Left lung (tissue), 4 donors: ENCODE measurements at regions not wholly inside any gene's neighbourhood (a gene's known extent, or its start where the extent isn't known, plus 50 kb on each side); places are given as distances from the start of the nearest gene placed in this dataset.

Source experiments
- ATAC-seq: fragments of 200-7000 bp; cut with Tn5 transposase; one replicate; pipeline ENCODE4 v1.9.1; 2020; ENCODE audit warnings: moderate library complexity
- DNase-seq, 4 donors: peaks; one replicate each; pipeline ENCODE4 v3.0.0-alpha.2; 2013 to 2020
- H3K27ac ChIP-seq, 2 donors: fragments of 200-600 bp; sonication (generic) in 1 of 2; one replicate each; pipeline versions ENCODE4 v1.5.0 to v1.8.0; 2020 to 2021
- H3K27me3 ChIP-seq, 2 donors: fragments of 200-600 bp; sonication (generic) in 1 of 2; one replicate each; pipeline versions ENCODE4 v1.5.0 to v1.8.0; 2020 to 2021
- H3K36me3 ChIP-seq, 2 donors: fragments of 200-600 bp; sonication (generic) in 1 of 2; one replicate each; pipeline versions ENCODE4 v1.5.0 to v1.8.0; 2020 to 2021
- H3K4me1 ChIP-seq, 2 donors: fragments of 200-600 bp; one replicate each; pipeline ENCODE4 v1.8.0; 2021
- H3K4me3 ChIP-seq, 2 donors: fragments of 200-600 bp; sonication (generic) in 1 of 2; one replicate each; pipeline versions ENCODE4 v1.5.0 to v1.8.0; 2020 to 2021; ENCODE audit warnings: mild to moderate bottlenecking in 1 of 2
- H3K9me3 ChIP-seq, 2 donors: fragments of 200-600 bp; sonication (generic) in 1 of 2; one replicate each; pipeline versions ENCODE4 v1.5.0 to v1.8.0; 2020 to 2021
- CTCF ChIP-seq, 2 donors: fragments of 200-600 bp; sonication (generic) in 1 of 2; IDR thresholded peaks; one replicate each; pipeline versions ENCODE4 v1.5.0 to v1.8.0; 2021; ENCODE audit warnings: antibody characterized with exemption in 2 of 2
- intact Hi-C, 2 donors: fragments of 100-400 bp; cut with DNase I; formaldehyde crosslinking; loops; one replicate each; pipeline versions ENCODE4 v1.11.2 to v1.14.2; 2022
- donor health status: DM: no; HTN: yes; CAD: no.
- donor health status: DM: no; HTN: no; CAD: no.

- intact Hi-C loops, result no loop called here
- H3K27me3 ChIP-seq, result no peaks in the 10 kb centered on the region
- H3K9me3 ChIP-seq, result no peaks in the 10 kb centered on the region
- DNase-seq (no peak), ATAC-seq (no peak)
- no peak overlapping the region for H3K27ac ChIP-seq
- TF ChIP-seq CTCF (IDR thresholded peaks at IDR 0.05), result no peak
- no peaks in the 10 kb centered on the region for H3K4me1 ChIP-seq
- H3K4me3 ChIP-seq, result no peak overlapping the region
- no peaks in the 10 kb centered on the region for H3K36me3 ChIP-seq
Measured at GRCh38 chr6:74113901-74114300, 417.9 kb downstream of the CD109 start.

GRCh38 chr6:74103417-74103816, 407.4 kb downstream of the CD109 start:
- ATAC-seq, result no peak
- intact Hi-C loops, result no loop called here
- DNase-seq, result no peak
- TF ChIP-seq CTCF (IDR thresholded peaks at IDR 0.05), result no peak
- Histone ChIP-seq H3K36me3 (no peaks in the 10 kb centered on the region), H3K27me3 (no peaks in the 10 kb centered on the region), H3K9me3 (no peaks in the 10 kb centered on the region), H3K27ac (no peak overlapping the region), H3K4me1 (no peaks in the 10 kb centered on the region), H3K4me3 (no peak overlapping the region)

GRCh38 chr6:74100719-74101287, 404.8 kb downstream of the CD109 start:
- ATAC-seq, result no peak
- Histone ChIP-seq H3K4me3 (no peak overlapping the region), H3K9me3 (no peaks in the 10 kb centered on the region), H3K4me1 (no peaks in the 10 kb centered on the region), H3K36me3 (no peaks in the 10 kb centered on the region), H3K27ac (no peak overlapping the region), H3K27me3 (no peaks in the 10 kb centered on the region)
- TF ChIP-seq CTCF (IDR thresholded peaks at IDR 0.05), result no peak
- no peak for DNase-seq
- intact Hi-C loops, result no loop called here

- H3K9me3 ChIP-seq, result no peaks in the 10 kb centered on the region
- no peaks in the 10 kb centered on the region for H3K4me1 ChIP-seq
- ATAC-seq, result no peak
- intact Hi-C loops, result no loop called here
- no peak overlapping the region for H3K27ac ChIP-seq
- H3K27me3 ChIP-seq, result no peaks in the 10 kb centered on the region
- no peak for TF ChIP-seq CTCF (IDR thresholded peaks at IDR 0.05)
- H3K36me3 ChIP-seq, result no peaks in the 10 kb centered on the region
- H3K4me3 ChIP-seq, result no peak overlapping the region
- DNase-seq, result no peak
Measured at GRCh38 chr6:74096329-74096728, 400.3 kb downstream of the CD109 start.

- Histone ChIP-seq H3K36me3 (no peaks in the 10 kb centered on the region), H3K4me3 (no peak overlapping the region), H3K27ac (no peak overlapping the region), H3K27me3 (no peaks in the 10 kb centered on the region), H3K9me3 (no peaks in the 10 kb centered on the region), H3K4me1 (no peaks in the 10 kb centered on the region)
- TF ChIP-seq CTCF (IDR thresholded peaks at IDR 0.05), result no peak
- intact Hi-C loops, result no loop called here
- ATAC-seq, result no peak
- DNase-seq, result no peak
Measured at GRCh38 chr6:74093361-74093760, 397.4 kb downstream of the CD109 start.
